Keratinocyte (primary cell): ENCODE measurements at regions not wholly inside any gene's neighbourhood (a gene's known extent, or its start where the extent isn't known, plus 50 kb on each side); places are given as distances from the start of the nearest gene placed in this dataset.

Source experiments
- CTCF ChIP-seq, 3 experiments: IDR thresholded peaks in 1 of 3; conservative IDR thresholded peaks in 1 of 3; optimal IDR thresholded peaks in 1 of 3; 2 replicates in 2 of 3; 3 replicates in 1 of 3; pipeline versions ENCODE3 to v1.5.1; 2011; ENCODE audit warnings: low read length in 3 of 3, mild to moderate bottlenecking in 3 of 3, moderate library complexity in 2 of 3, control low read depth in 1 of 3, inconsistent platforms in 1 of 3; ENCODE audit not compliant: insufficient read depth in 2 of 3; ENCODE audit errors: extremely low read depth in 1 of 3
- EZH2 ChIP-seq: IDR thresholded peaks from one replicate; pipeline ENCODE4 v1.6.1; 2012; ENCODE audit warnings: inconsistent platforms, mild to moderate bottlenecking, low read length, moderate library complexity

- TF ChIP-seq CTCF (optimal IDR thresholded peaks at IDR 0.05 in 1 of 3, IDR thresholded peaks at IDR 0.05 in 1 of 3, conservative IDR thresholded peaks at IDR 0.05 in 1 of 3; ENCODE audit: extremely low read depth in 1 of 3, insufficient read depth in 2 of 3, low read length in 3 of 3) (no peak), EZH2 (no peak)
Observed at GRCh38 chr5:35513612-35514011, 104.1 kb upstream of the SPEF2 start.
